ENCODE measurements at regions not wholly inside any gene's neighbourhood (a gene's known extent, or its start where the extent isn't known, plus 50 kb on each side); places are given as distances from the start of the nearest gene placed in this dataset.

- Histone ChIP-seq H3K36me3 (replicated peaks; ENCODE audit: low read depth, low read length) (no peaks in the 10 kb centered on the region), H3K4me2 (ENCODE audit: low read length) (no peak overlapping the region), H3K27me3 (ENCODE audit: low read depth, low read length) (0 out of 2 replicates have a peak, but pooled peaks cover 4% of the 10 kb centered on the region), H4K20me1 (ENCODE audit: insufficient read depth, low read length) (no peaks in the 10 kb centered on the region), H3K4me1 (ENCODE audit: low read length) (no peaks in the 10 kb centered on the region), H3K27ac (ENCODE audit: low read length) (no peak overlapping the region), H2AFZ (ENCODE audit: low read depth, low read length) (no peak overlapping the region), H3K79me2 (ENCODE audit: low read length) (no peaks in the 10 kb centered on the region), H3K9me3 (ENCODE audit: insufficient read depth, low read length) (no peaks in the 10 kb centered on the region), H3K9ac (ENCODE audit: low read length) (no peak overlapping the region), H3K4me3 (ENCODE audit: low read length) (no peak overlapping the region)
- TF ChIP-seq EZH2phosphoT487 (IDR thresholded peaks at IDR 0.05; ENCODE audit: low read depth) (no peak), CTCF (IDR thresholded peaks at IDR 0.05; ENCODE audit: low read depth, low read length) (no peak)
Measured at GRCh38 chr22:27473533-27473932, 328.0 kb downstream of the MN1 start.

DNA sequence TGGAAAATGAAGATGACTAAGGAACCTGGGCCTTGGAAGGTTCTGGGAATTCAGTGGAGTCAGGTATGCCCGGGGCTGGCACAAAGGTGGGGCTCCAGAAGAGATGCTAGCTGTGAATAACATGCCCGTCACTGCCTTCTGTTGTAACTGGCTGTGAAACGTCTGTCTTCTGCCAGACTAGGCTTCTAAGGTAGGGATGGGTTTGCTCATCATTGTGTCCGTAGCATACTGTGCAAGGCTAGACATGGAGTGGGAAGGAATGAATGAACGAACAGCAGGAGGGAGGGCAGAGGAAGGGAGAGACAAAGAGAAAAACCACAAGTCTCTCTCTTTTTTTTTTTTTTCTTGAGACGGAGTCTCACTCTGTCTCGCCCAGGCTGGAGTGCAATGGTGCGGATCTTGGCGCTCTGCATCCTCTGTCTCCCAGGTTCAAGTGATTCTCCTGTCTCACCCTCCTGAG is 327.4 kb downstream of the MN1 start:
- no peak overlapping the region for H2AFZ ChIP-seq (ENCODE audit: low read depth, low read length)
- no peak overlapping the region for H3K4me2 ChIP-seq (ENCODE audit: low read length)
- no peaks in the 10 kb centered on the region for H4K20me1 ChIP-seq (ENCODE audit: insufficient read depth, low read length)
- H3K9ac ChIP-seq (ENCODE audit: low read length): no peak overlapping the region
- H3K4me3 ChIP-seq (ENCODE audit: low read length): no peak overlapping the region
- no peak overlapping the region for H3K27ac ChIP-seq (ENCODE audit: low read length)
- H3K9me3 ChIP-seq (ENCODE audit: insufficient read depth, low read length): no peaks in the 10 kb centered on the region
- H3K79me2 ChIP-seq (ENCODE audit: low read length): no peaks in the 10 kb centered on the region
- no peaks in the 10 kb centered on the region for H3K4me1 ChIP-seq (ENCODE audit: low read length)
- no peaks in the 10 kb centered on the region for H3K36me3 ChIP-seq (replicated peaks; ENCODE audit: low read depth, low read length)
- no peak for TF ChIP-seq CTCF (IDR thresholded peaks at IDR 0.05; ENCODE audit: low read depth, low read length)
- TF ChIP-seq EZH2phosphoT487 (IDR thresholded peaks at IDR 0.05; ENCODE audit: low read depth): no peak
- 0 out of 2 replicates have a peak, but pooled peaks cover 4% of the 10 kb centered on the region for H3K27me3 ChIP-seq (ENCODE audit: low read depth, low read length)

- Histone ChIP-seq H2AFZ (ENCODE audit: low read depth, low read length) (no peak overlapping the region), H3K9ac (ENCODE audit: low read length) (no peak overlapping the region), H3K9me3 (ENCODE audit: insufficient read depth, low read length) (no peaks in the 10 kb centered on the region), H3K36me3 (replicated peaks; ENCODE audit: low read depth, low read length) (no peaks in the 10 kb centered on the region), H3K4me1 (ENCODE audit: low read length) (no peaks in the 10 kb centered on the region), H3K27me3 (ENCODE audit: low read depth, low read length) (peaks cover 7% of the 10 kb centered on the region; the same call in 1 of the 2 replicates), H3K4me3 (ENCODE audit: low read length) (no peak overlapping the region), H3K79me2 (ENCODE audit: low read length) (no peaks in the 10 kb centered on the region), H3K27ac (ENCODE audit: low read length) (no peak overlapping the region), H3K4me2 (ENCODE audit: low read length) (no peak overlapping the region), H4K20me1 (ENCODE audit: insufficient read depth, low read length) (no peaks in the 10 kb centered on the region)
- TF ChIP-seq CTCF (IDR thresholded peaks at IDR 0.05; ENCODE audit: low read depth, low read length) (no peak), EZH2phosphoT487 (IDR thresholded peaks at IDR 0.05; ENCODE audit: low read depth) (no peak)
Measured at GRCh38 chr22:27474711-27475547, 326.6 kb downstream of the MN1 start.

DNA sequence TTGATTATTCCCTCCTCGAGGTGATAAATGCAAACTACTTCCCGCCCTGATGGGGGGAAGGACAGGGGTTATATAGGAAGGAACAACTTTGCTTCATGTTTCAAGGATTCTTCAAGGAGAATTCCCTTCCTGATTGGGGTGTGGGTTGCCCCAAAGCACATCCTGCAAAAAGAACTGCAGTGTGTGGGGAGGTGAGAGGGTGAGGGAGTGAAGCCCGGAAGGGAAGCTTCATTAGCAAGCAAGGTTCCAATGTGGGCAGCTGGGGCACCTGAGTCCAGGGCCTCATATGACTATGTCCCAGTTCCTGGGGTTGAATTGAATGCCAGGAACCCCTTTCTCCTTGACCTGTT is 326.0 kb downstream of the MN1 start:
- no peaks in the 10 kb centered on the region for H3K79me2 ChIP-seq (ENCODE audit: low read length)
- no peak overlapping the region for H3K9ac ChIP-seq (ENCODE audit: low read length)
- H3K4me3 ChIP-seq (ENCODE audit: low read length): no peak overlapping the region
- no peaks in the 10 kb centered on the region for H4K20me1 ChIP-seq (ENCODE audit: insufficient read depth, low read length)
- H3K9me3 ChIP-seq (ENCODE audit: insufficient read depth, low read length): no peaks in the 10 kb centered on the region
- no peak overlapping the region for H3K27ac ChIP-seq (ENCODE audit: low read length)
- no peaks in the 10 kb centered on the region for H3K4me1 ChIP-seq (ENCODE audit: low read length)
- TF ChIP-seq EZH2phosphoT487 (IDR thresholded peaks at IDR 0.05; ENCODE audit: low read depth): no peak
- no peak for TF ChIP-seq CTCF (IDR thresholded peaks at IDR 0.05; ENCODE audit: low read depth, low read length)
- no peak overlapping the region for H3K4me2 ChIP-seq (ENCODE audit: low read length)
- no peaks in the 10 kb centered on the region for H3K36me3 ChIP-seq (replicated peaks; ENCODE audit: low read depth, low read length)
- peaks cover 13% of the 10 kb centered on the region; the same call in 1 of the 2 replicates for H3K27me3 ChIP-seq (ENCODE audit: low read depth, low read length)
- H2AFZ ChIP-seq (ENCODE audit: low read depth, low read length): no peak overlapping the region
